Hepatocyte (in vitro differentiated cells): ENCODE measurements at regions not wholly inside any gene's neighbourhood (a gene's known extent, or its start where the extent isn't known, plus 50 kb on each side); places are given as distances from the start of the nearest gene placed in this dataset.
"Not testable (repeated sequence)": the region's sequence is repeated elsewhere in the genome, so short reads cannot be mapped to it uniquely, and the experiment has no call there.

ENCODE experiments used
- DNase-seq: peaks from one replicate; pipeline ENCODE4 v3.0.0-alpha.2; 2016; ENCODE audit warnings: low spot score
- H2AFZ ChIP-seq: fragments of 200-600 bp; sonication (generic); 2 replicates; pipeline ENCODE4 v1.6.0; 2016; ENCODE audit warnings: antibody characterized with exemption, mild to moderate bottlenecking
- H3K27ac ChIP-seq: fragments of 200-600 bp; sonication (generic); 2 replicates; pipeline ENCODE4 v1.5.1; 2016; ENCODE audit warnings: mild to moderate bottlenecking
- H3K27me3 ChIP-seq: fragments of 200-600 bp; sonication (generic); 2 replicates; pipeline ENCODE4 v1.6.1; 2016
- H3K36me3 ChIP-seq: fragments of 200-600 bp; sonication (generic); replicated peaks from 2 replicates; pipeline ENCODE4 v1.5.1; 2016; ENCODE audit warnings: low read depth; ENCODE audit not compliant: insufficient read depth
- H3K4me1 ChIP-seq: fragments of 200-600 bp; sonication (generic); 2 replicates; pipeline ENCODE4 v1.5.1; 2016; ENCODE audit warnings: mild to moderate bottlenecking, moderate library complexity; ENCODE audit not compliant: insufficient read depth
- H3K4me2 ChIP-seq: fragments of 200-600 bp; sonication (generic); 2 replicates; pipeline ENCODE4 v1.6.0; 2016
- H3K4me3 ChIP-seq: fragments of 200-600 bp; sonication (generic); 2 replicates; pipeline ENCODE4 v1.5.1; 2016; ENCODE audit warnings: mild to moderate bottlenecking
- H3K79me2 ChIP-seq: fragments of 200-600 bp; sonication (generic); 2 replicates; pipeline ENCODE4 v1.6.0; 2017; ENCODE audit warnings: mild to moderate bottlenecking
- H3K9me2 ChIP-seq: fragments of 200-600 bp; sonication (generic); replicated peaks from 2 replicates; pipeline ENCODE4 v1.6.0; 2017; ENCODE audit warnings: mild to moderate bottlenecking; ENCODE audit not compliant: insufficient read depth
- H3K9me3 ChIP-seq: fragments of 200-600 bp; sonication (generic); 2 replicates; pipeline ENCODE4 v1.5.1; 2016; ENCODE audit warnings: low read depth, mild to moderate bottlenecking
- H4K20me1 ChIP-seq: fragments of 200-600 bp; sonication (generic); 2 replicates; pipeline ENCODE4 v1.6.0; 2016; ENCODE audit warnings: mild to moderate bottlenecking; ENCODE audit not compliant: insufficient read depth, poor library complexity, severe bottlenecking
- EZH2 ChIP-seq: fragments of 200-600 bp; sonication (generic); IDR thresholded peaks from 2 replicates; pipeline ENCODE4 v1.6.1; 2016; ENCODE audit warnings: antibody characterized with exemption, mild to moderate bottlenecking, borderline replicate concordance
- EZH2phosphoT487 ChIP-seq: fragments of 200-600 bp; sonication (generic); IDR thresholded peaks from one replicate; pipeline ENCODE4 v1.6.1; 2018; ENCODE audit warnings: antibody characterized with exemption, mild to moderate bottlenecking, low read depth, moderate library complexity; ENCODE audit not compliant: unreplicated experiment, severe bottlenecking
- WGBS: methylation state at CpG from one replicate; pipeline ENCODE4 v1.1.6; 2016; ENCODE audit warnings: low lambda C conversion rate; ENCODE audit errors: missing lambda C conversion rate; 5-methylcytosine and 5-hydroxymethylcytosine counted together
- TF ChIP-seq, protein P1 (sequence below): fragments of 200-600 bp; sonication (generic); IDR thresholded peaks from 2 replicates; pipeline ENCODE4 v1.5.1; 2016; ENCODE audit warnings: antibody characterized with exemption, mild to moderate bottlenecking; ENCODE audit not compliant: poor library complexity

DNA sequence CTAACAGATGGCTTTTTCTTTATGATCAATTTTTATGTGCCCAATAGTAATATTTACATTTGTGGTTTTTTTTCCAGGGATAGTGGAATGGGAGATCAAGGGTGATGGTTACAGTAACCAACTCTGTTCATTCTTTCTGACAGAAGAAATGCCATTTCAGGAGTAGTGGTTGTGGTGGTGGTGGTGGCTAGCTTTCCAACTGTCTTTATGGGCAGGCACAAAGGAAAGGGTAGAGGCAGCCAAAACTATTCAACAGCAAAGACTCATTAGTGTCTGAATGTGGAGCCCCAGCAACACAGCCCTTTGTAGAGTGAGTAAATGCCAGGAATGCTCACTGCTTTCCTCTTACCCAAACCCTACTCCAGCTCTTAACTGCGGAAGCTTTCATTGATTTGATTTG lies 227.7 kb downstream of the RND3 start:
- DNase-seq = no peak
- Histone ChIP-seq H2AFZ (no peak overlapping the region), H3K9me3 (no peaks in the 10 kb centered on the region), H4K20me1 (no peaks in the 10 kb centered on the region), H3K27me3 (no peaks in the 10 kb centered on the region), H3K27ac (no peak overlapping the region), H3K79me2 (no peaks in the 10 kb centered on the region), H3K4me2 (no peak overlapping the region), H3K9me2 (no peaks in the 10 kb centered on the region), H3K36me3 (no peaks in the 10 kb centered on the region), H3K4me1 (peaks cover 16% of the 10 kb centered on the region), H3K4me3 (no peak overlapping the region)
- TF ChIP-seq EZH2phosphoT487 (no peak), EZH2 (no peak)
- TF ChIP-seq, protein P1, sequence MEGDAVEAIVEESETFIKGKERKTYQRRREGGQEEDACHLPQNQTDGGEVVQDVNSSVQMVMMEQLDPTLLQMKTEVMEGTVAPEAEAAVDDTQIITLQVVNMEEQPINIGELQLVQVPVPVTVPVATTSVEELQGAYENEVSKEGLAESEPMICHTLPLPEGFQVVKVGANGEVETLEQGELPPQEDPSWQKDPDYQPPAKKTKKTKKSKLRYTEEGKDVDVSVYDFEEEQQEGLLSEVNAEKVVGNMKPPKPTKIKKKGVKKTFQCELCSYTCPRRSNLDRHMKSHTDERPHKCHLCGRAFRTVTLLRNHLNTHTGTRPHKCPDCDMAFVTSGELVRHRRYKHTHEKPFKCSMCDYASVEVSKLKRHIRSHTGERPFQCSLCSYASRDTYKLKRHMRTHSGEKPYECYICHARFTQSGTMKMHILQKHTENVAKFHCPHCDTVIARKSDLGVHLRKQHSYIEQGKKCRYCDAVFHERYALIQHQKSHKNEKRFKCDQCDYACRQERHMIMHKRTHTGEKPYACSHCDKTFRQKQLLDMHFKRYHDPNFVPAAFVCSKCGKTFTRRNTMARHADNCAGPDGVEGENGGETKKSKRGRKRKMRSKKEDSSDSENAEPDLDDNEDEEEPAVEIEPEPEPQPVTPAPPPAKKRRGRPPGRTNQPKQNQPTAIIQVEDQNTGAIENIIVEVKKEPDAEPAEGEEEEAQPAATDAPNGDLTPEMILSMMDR = no peak
- WGBS = 92% methylated on average over 1 of the region's 1 CpG

DNA sequence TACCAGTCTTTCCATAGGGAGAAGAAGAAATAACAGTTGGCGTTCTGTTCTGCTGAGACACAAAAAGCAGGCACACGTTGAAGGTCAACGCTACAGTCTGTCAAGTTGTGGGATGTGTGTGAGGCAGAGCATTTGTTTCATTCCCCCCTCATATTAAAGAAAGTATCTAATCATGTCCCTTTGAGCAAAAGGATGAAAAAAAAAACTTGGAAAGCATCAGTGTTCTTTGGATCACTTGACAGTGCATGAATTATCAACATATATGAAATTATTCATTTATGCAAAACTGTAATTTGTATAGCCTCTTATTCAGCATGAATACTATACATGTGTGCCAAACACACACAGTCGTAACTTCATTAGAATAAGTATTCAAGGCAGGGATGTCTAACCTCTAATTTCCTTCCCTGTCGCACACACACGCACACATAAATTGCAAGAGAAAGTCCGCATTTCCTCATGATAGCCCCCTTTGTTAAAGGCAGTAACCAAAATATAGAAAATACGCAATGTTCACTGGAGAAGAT lies 228.6 kb downstream of the RND3 start:
- Histone ChIP-seq H3K9me2 (no peaks in the 10 kb centered on the region), H3K4me1 (peaks cover 16% of the 10 kb centered on the region), H2AFZ (no peak overlapping the region), H3K79me2 (no peaks in the 10 kb centered on the region), H3K27me3 (no peaks in the 10 kb centered on the region), H3K36me3 (no peaks in the 10 kb centered on the region), H3K4me3 (no peak overlapping the region), H4K20me1 (no peaks in the 10 kb centered on the region), H3K27ac (no peak overlapping the region), H3K4me2 (no peak overlapping the region), H3K9me3 (no peaks in the 10 kb centered on the region)
- 93% methylated on average over 8 of the region's 8 CpGs for WGBS
- DNase-seq = no peak
- TF ChIP-seq EZH2phosphoT487 (no peak), EZH2 (no peak)
- TF ChIP-seq, protein P1 = no peak

DNA sequence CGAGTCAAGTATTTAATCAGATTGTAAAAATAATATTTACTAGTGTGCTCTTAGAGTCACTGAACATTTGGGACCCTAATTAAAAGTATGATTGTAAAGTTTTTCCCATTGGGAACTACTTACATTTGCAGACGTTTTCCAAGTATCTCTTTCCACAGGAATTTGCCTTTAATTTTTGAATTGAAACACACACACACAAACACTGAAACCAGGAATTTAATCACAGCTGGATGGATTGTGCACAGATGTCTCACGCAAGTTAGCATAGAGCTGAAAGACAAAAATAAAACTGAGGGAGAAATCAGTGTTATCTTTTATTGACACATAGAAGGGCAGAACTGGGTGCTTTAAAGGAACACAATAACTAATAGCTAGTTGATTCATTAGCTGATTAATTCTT lies 230.7 kb downstream of the RND3 start:
- H3K4me3 ChIP-seq = no peak overlapping the region
- no peak for TF ChIP-seq EZH2phosphoT487
- TF ChIP-seq EZH2 = no peak
- TF ChIP-seq, protein P1 = no peak

DNA sequence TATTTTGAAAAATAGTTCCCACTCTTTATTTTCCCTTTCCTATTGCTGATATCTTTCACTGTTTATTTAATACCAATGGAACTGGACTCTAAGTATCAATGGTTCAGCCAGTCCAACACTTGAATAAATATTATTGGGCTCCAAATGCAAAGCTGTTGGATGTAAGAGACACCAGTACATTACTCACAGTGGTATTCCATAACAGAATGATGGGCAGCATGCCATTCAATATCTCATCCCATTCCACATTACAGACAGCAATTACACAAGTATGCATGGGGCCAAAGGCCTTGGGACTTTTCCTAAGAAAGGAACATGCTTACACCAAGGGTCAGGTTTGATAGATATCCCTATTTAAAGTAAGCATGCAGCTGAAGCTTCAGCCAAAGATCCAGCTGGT lies 231.9 kb downstream of the RND3 start:
- TF ChIP-seq EZH2 = no peak
- TF ChIP-seq, protein P1 = no peak
- no peak for TF ChIP-seq EZH2phosphoT487
- H3K36me3 ChIP-seq = no peaks in the 10 kb centered on the region
- no peak overlapping the region for H3K27ac ChIP-seq

More for the DNA sequence above, 230.7 kb downstream of the RND3 start:
- Histone ChIP-seq H3K9me3 (no peaks in the 10 kb centered on the region), H3K9me2 (no peaks in the 10 kb centered on the region), H4K20me1 (no peaks in the 10 kb centered on the region), H3K27me3 (no peaks in the 10 kb centered on the region), H2AFZ (no peak overlapping the region), H3K4me2 (no peak overlapping the region), H3K79me2 (no peaks in the 10 kb centered on the region), H3K4me1 (peaks cover 16% of the 10 kb centered on the region), H3K36me3 (no peaks in the 10 kb centered on the region), H3K27ac (no peak overlapping the region)
- DNase-seq = no peak
- 63% methylated on average over 3 of the region's 3 CpGs for WGBS

DNA sequence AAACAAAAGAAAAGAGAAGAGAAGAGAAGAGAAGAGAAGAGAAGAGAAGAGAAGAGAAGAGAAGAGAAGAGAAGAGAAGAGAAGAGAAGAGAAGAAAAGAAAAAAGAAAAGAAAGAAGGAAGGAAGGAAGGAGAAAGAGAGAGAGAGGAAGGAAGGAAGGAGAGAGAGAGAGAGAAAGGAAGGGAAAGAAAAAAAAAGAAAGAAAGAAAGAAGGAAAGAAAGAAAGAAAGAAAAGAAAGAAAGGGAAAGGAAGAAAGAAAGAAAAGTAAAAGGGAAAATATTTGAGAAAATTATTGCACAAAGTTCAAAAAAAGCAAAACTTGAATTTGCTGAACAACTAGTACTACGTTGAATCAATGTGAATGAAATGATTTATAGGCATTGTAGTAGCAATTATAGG lies 237.7 kb downstream of the RND3 start:
- not testable (repeated sequence) for H3K4me3 ChIP-seq, DNase-seq, H3K4me1 ChIP-seq, H3K9me3 ChIP-seq, H3K79me2 ChIP-seq, H3K4me2 ChIP-seq, H3K27me3 ChIP-seq, H3K9me2 ChIP-seq, H2AFZ ChIP-seq, H3K36me3 ChIP-seq, H4K20me1 ChIP-seq, H3K27ac ChIP-seq
- WGBS = 88% methylated on average over 1 of the region's 1 CpG

More for the DNA sequence above, 231.9 kb downstream of the RND3 start:
- Histone ChIP-seq H3K4me2 (no peak overlapping the region), H3K79me2 (no peaks in the 10 kb centered on the region), H3K9me3 (no peaks in the 10 kb centered on the region), H3K9me2 (no peaks in the 10 kb centered on the region), H3K27me3 (no peaks in the 10 kb centered on the region), H4K20me1 (no peaks in the 10 kb centered on the region), H2AFZ (no peak overlapping the region), H3K4me3 (no peak overlapping the region), H3K4me1 (peaks cover 16% of the 10 kb centered on the region)
- DNase-seq = no peak
